ENCODE measurements at regions not wholly inside any gene's neighbourhood (a gene's known extent, or its start where the extent isn't known, plus 50 kb on each side); places are given as distances from the start of the nearest gene placed in this dataset.
"Not testable (repeated sequence)": the region's sequence is repeated elsewhere in the genome, so short reads cannot be mapped to it uniquely, and the experiment has no call there.

DNA sequence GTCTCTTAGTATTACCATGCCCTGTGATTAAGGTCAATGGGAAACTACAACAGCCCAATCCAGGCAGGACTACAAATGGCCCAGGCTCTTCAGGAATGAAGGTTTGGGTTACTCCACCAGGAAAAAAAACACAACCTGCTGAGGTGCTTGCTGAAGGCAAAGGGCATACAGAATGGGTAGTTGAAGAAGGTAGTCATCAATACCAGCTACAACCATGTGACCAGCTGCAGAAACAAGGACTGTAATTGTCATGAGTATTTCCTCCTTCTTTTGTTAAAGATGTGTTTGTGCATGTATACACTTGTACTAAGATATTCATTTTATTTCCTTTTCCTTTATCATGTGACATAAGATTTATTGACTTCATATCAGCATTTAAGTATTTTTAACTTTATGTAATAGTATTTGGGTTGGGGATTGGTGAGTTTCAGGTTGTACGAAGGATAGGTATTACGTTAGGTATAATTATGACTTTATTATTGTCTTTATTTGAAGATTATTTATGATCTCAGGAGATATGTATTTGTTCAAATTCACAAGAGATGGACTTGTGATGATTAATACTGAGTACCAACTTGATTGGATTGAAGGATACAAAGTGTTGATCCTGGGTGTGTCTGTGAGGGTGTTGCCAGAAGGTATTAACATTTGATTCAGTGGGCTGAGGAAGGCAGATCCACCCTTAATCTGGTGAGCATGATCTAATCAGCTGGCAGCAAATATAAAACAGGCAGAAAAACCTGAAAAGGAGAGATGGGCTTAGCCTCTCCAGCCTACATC is 256.0 kb upstream of the ATXN7L3B start:
- H3K4me3 ChIP-seq (ENCODE audit: control insufficient read depth in 1 of 2, extremely low read depth in 1 of 2, low read length in 1 of 2); POLR2A ChIA-PET; H3K36me3 Mint-ChIP-seq: not testable (repeated sequence)

DNA sequence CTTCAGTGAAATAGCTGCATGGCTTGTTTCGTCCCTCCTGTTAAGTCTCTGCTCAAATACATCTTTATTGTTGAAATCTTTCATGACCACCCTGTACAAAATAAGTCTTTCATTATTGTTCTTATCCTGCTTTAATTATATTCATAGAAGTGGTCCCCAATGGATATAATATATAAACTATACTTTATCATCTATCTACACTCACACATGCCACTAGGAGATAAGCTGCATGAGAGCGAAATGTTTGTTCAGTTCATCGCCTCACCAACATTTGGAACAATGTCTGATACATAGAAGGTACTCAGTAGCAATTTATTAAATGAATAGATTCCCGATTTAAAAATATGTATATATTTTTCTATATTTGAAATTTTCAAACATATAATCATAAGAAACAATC is 254.0 kb upstream of the ATXN7L3B start:
- H3K27me3 Mint-ChIP-seq: no peaks in the 10 kb centered on the region
- Histone ChIP-seq H3K9me3 (no peaks in the 10 kb centered on the region), H3K27ac (ENCODE audit: low read length) (no peak overlapping the region), H3K36me3 (ENCODE audit: control insufficient read depth in 2 of 2, extremely low read depth in 1 of 2, insufficient read depth in 1 of 2, low read length in 1 of 2) (no peaks in the 10 kb centered on the region), H3K4me3 (ENCODE audit: control insufficient read depth in 1 of 2, extremely low read depth in 1 of 2, low read length in 1 of 2) (no peak overlapping the region), H3K4me1 (ENCODE audit: control insufficient read depth in 1 of 2, extremely low read depth in 1 of 2, insufficient read depth in 2 of 2, low read length in 2 of 2) (no peaks in the 10 kb centered on the region), H3K27me3 (replicated peaks in 1 of 2; ENCODE audit: control insufficient read depth in 2 of 2, extremely low read depth in 1 of 2, insufficient read depth in 2 of 2, low read length in 1 of 2) (no peaks in the 10 kb centered on the region)
- ChIA-PET POLR2A (no interaction called here), CTCF (no interaction called here)
- H3K36me3 Mint-ChIP-seq: no peaks in the 10 kb centered on the region
- no peaks in the 10 kb centered on the region for H3K4me1 Mint-ChIP-seq
- H3K4me3 Mint-ChIP-seq: no peak overlapping the region
- no peak overlapping the region for H3K27ac Mint-ChIP-seq
- ATAC-seq (replicated peaks in 1 of 4): no peak
- no peaks in the 10 kb centered on the region for H3K9me3 Mint-ChIP-seq
- DNase-seq: no peak
- WGBS (ENCODE audit: insufficient coverage): no CpG with 5 or more reads among the region's 4 CpGs

More for the DNA sequence above, 256.0 kb upstream of the ATXN7L3B start:
- H3K27ac Mint-ChIP-seq; H3K27ac ChIP-seq (ENCODE audit: low read length); ATAC-seq (replicated peaks in 1 of 4); DNase-seq; H3K4me1 Mint-ChIP-seq; H3K9me3 ChIP-seq; H3K4me3 Mint-ChIP-seq; H3K27me3 ChIP-seq (replicated peaks in 1 of 2; ENCODE audit: control insufficient read depth in 2 of 2, extremely low read depth in 1 of 2, insufficient read depth in 2 of 2, low read length in 1 of 2); H3K36me3 ChIP-seq (ENCODE audit: control insufficient read depth in 2 of 2, extremely low read depth in 1 of 2, insufficient read depth in 1 of 2, low read length in 1 of 2); CTCF ChIA-PET; H3K9me3 Mint-ChIP-seq; H3K27me3 Mint-ChIP-seq; H3K4me1 ChIP-seq (ENCODE audit: control insufficient read depth in 1 of 2, extremely low read depth in 1 of 2, insufficient read depth in 2 of 2, low read length in 2 of 2): not testable (repeated sequence)
- WGBS (ENCODE audit: insufficient coverage): no CpG with 5 or more reads among the region's 2 CpGs

DNA sequence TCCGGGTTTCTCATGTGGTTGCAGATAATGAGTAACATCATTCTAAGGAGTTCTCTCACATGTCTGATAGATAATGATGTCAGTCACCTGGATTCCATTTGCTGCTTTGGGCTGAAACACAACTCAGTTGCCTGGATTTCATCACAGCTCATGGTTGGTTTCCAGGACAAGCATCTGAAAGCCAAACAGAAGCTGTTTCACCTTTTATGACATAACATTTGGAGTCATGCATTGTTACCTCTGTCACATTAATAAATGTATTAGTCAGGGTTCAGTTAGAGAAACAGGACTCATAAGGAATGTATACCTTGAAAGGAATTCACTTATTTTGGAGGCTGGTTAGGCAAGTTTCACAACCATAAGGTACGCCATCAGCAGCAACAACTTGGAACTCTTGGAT is 251.9 kb upstream of the ATXN7L3B start:
- H3K9me3 Mint-ChIP-seq: no peaks in the 10 kb centered on the region
- H3K4me3 Mint-ChIP-seq: no peak overlapping the region
- POLR2A ChIA-PET: no interaction called here

DNA sequence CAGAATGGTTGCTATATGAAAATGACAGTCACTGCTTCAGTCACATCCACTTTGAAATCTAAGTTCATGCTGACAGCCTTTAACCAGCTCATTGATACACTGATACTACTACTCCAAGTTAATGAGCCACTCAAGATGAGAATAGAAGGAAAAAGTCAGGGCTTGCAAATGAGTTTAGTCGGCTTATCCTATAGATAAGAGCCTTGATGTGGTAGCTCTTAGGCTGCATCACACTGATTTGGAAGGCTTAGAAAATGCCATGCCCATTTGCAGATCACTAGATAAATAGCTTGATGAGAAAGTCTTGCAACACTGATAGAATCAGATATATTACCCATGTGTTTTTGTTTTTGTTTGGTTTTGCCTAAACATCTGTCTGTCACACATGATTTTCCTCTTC is 251.4 kb upstream of the ATXN7L3B start:
- Mint-ChIP-seq H3K27me3 (no peaks in the 10 kb centered on the region), H3K36me3 (no peaks in the 10 kb centered on the region), H3K4me3 (no peak overlapping the region), H3K9me3 (no peaks in the 10 kb centered on the region), H3K4me1 (no peaks in the 10 kb centered on the region), H3K27ac (no peak overlapping the region)
- no peak for ATAC-seq (replicated peaks in 1 of 4)
- POLR2A ChIA-PET: no interaction called here
- Histone ChIP-seq H3K36me3 (ENCODE audit: control insufficient read depth in 2 of 2, extremely low read depth in 1 of 2, insufficient read depth in 1 of 2, low read length in 1 of 2) (no peaks in the 10 kb centered on the region), H3K27ac (ENCODE audit: low read length) (no peak overlapping the region), H3K9me3 (no peaks in the 10 kb centered on the region), H3K27me3 (replicated peaks in 1 of 2; ENCODE audit: control insufficient read depth in 2 of 2, extremely low read depth in 1 of 2, insufficient read depth in 2 of 2, low read length in 1 of 2) (no peaks in the 10 kb centered on the region), H3K4me1 (ENCODE audit: control insufficient read depth in 1 of 2, extremely low read depth in 1 of 2, insufficient read depth in 2 of 2, low read length in 2 of 2) (no peaks in the 10 kb centered on the region), H3K4me3 (ENCODE audit: control insufficient read depth in 1 of 2, extremely low read depth in 1 of 2, low read length in 1 of 2) (no peak overlapping the region)
- CTCF ChIA-PET: no interaction called here
- WGBS (ENCODE audit: insufficient coverage): 83% methylated on average over 1 of the region's 1 CpG
- DNase-seq: no peak

More for the DNA sequence above, 251.9 kb upstream of the ATXN7L3B start:
- ATAC-seq (replicated peaks in 1 of 4) (no peak), DNase-seq (no peak)
- H3K27me3 Mint-ChIP-seq: no peaks in the 10 kb centered on the region
- Histone ChIP-seq H3K27ac (ENCODE audit: low read length) (no peak overlapping the region), H3K4me1 (ENCODE audit: control insufficient read depth in 1 of 2, extremely low read depth in 1 of 2, insufficient read depth in 2 of 2, low read length in 2 of 2) (no peaks in the 10 kb centered on the region), H3K9me3 (no peaks in the 10 kb centered on the region), H3K27me3 (replicated peaks in 1 of 2; ENCODE audit: control insufficient read depth in 2 of 2, extremely low read depth in 1 of 2, insufficient read depth in 2 of 2, low read length in 1 of 2) (no peaks in the 10 kb centered on the region), H3K36me3 (ENCODE audit: control insufficient read depth in 2 of 2, extremely low read depth in 1 of 2, insufficient read depth in 1 of 2, low read length in 1 of 2) (no peaks in the 10 kb centered on the region), H3K4me3 (ENCODE audit: control insufficient read depth in 1 of 2, extremely low read depth in 1 of 2, low read length in 1 of 2) (no peak overlapping the region)
- CTCF ChIA-PET: no interaction called here
- WGBS (ENCODE audit: insufficient coverage): 100% methylated on average over 1 of the region's 2 CpGs
- H3K27ac Mint-ChIP-seq: no peak overlapping the region
- H3K36me3 Mint-ChIP-seq: no peaks in the 10 kb centered on the region
- no peaks in the 10 kb centered on the region for H3K4me1 Mint-ChIP-seq

DNA sequence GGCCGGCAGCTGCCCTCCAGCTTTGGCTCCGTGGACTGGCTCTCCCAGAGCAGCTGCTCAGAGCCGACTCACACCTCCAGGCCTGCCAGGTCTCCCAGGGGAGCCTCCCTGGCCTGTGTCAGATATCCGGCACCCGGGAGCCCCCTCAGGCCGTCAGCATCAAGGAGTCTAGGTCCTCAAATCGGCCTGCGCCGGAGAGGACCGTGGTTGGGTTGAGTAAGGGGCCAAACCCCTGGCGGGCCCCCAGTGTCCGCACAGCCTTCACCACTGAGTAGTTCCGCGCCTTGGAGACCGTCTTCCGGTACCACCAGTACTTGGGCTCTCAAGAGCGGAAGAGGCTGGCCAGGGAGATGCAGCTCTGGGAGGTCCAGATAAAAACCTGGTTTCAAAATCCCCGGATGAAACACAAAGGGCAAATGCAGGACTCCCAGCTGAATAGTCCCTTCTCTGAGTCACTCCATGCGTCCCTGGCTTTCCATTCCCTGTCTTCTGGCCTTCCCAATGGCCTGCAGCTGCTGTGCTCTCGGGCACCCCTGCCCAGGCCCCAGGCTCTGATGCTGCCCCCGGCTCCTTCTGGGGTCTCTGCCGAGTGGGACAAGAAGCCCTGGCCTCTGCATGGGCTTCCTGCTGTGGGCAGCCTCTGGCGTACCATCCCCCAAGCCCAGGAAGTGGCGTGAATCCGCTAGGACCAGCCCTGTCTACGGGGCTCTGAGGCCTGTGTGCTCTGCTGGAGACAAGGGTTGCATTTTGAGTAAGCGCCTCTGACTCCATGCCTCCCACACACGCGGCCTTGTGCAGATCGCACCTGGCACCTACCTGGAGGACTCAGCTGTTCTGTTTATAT is 245.1 kb upstream of the ATXN7L3B start:
- Histone ChIP-seq H3K4me3 (ENCODE audit: control insufficient read depth in 1 of 2, extremely low read depth in 1 of 2, low read length in 1 of 2) (no peak overlapping the region), H3K4me1 (ENCODE audit: control insufficient read depth in 1 of 2, extremely low read depth in 1 of 2, insufficient read depth in 2 of 2, low read length in 2 of 2) (no peaks in the 10 kb centered on the region), H3K27me3 (replicated peaks in 1 of 2; ENCODE audit: control insufficient read depth in 2 of 2, extremely low read depth in 1 of 2, insufficient read depth in 2 of 2, low read length in 1 of 2) (no peaks in the 10 kb centered on the region), H3K36me3 (ENCODE audit: control insufficient read depth in 2 of 2, extremely low read depth in 1 of 2, insufficient read depth in 1 of 2, low read length in 1 of 2) (no peaks in the 10 kb centered on the region), H3K9me3 (no peaks in the 10 kb centered on the region), H3K27ac (ENCODE audit: low read length) (no peak overlapping the region)
- DNase-seq (no peak), ATAC-seq (replicated peaks in 1 of 4) (no peak)
- POLR2A ChIA-PET: no interaction called here
- H3K27ac Mint-ChIP-seq: no peak overlapping the region
- H3K9me3 Mint-ChIP-seq: peaks cover 0 to 3% (median 0%) of the 10 kb centered on the region in 3 donors
- H3K4me1 Mint-ChIP-seq: no peaks in the 10 kb centered on the region
- WGBS (ENCODE audit: insufficient coverage): 82% methylated on average over 25 of the region's 30 CpGs
- CTCF ChIA-PET: no interaction called here
- H3K36me3 Mint-ChIP-seq: no peaks in the 10 kb centered on the region
- H3K27me3 Mint-ChIP-seq: no peaks in the 10 kb centered on the region
- H3K4me3 Mint-ChIP-seq: no peak overlapping the region

DNA sequence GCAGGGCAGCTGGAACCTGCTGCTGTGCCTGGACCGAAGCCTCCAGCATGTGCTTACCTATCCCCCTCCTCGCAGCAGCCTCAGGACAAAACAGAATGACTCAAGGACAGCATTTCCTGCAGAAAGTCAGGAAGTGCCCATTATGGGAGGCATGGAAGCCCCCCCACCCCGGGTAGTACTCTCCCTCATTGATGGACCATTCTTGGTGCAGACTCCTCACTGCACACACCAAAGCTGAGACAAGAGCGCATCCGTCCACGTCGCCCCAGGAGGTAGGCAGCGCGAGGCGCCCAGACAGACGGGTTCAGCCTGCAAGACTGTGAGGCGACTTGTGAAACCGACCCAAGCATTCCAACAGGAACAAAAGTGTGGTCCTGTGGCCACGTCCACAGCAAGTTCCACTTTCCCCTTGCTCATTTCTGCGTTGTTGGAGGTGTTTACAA is 243.9 kb upstream of the ATXN7L3B start:
- POLR2A ChIA-PET: no interaction called here
- ATAC-seq (replicated peaks in 1 of 4) (no peak), DNase-seq (no peak)
- Histone ChIP-seq H3K9me3 (no peaks in the 10 kb centered on the region), H3K4me3 (ENCODE audit: control insufficient read depth in 1 of 2, extremely low read depth in 1 of 2, low read length in 1 of 2) (no peak overlapping the region), H3K36me3 (ENCODE audit: control insufficient read depth in 2 of 2, extremely low read depth in 1 of 2, insufficient read depth in 1 of 2, low read length in 1 of 2) (no peaks in the 10 kb centered on the region), H3K4me1 (ENCODE audit: control insufficient read depth in 1 of 2, extremely low read depth in 1 of 2, insufficient read depth in 2 of 2, low read length in 2 of 2) (no peaks in the 10 kb centered on the region), H3K27me3 (replicated peaks in 1 of 2; ENCODE audit: control insufficient read depth in 2 of 2, extremely low read depth in 1 of 2, insufficient read depth in 2 of 2, low read length in 1 of 2) (no peaks in the 10 kb centered on the region), H3K27ac (ENCODE audit: low read length) (no peak overlapping the region)
- no peak overlapping the region for H3K4me3 Mint-ChIP-seq
- peaks cover 0 to 3% (median 0%) of the 10 kb centered on the region in 3 donors for H3K9me3 Mint-ChIP-seq
- 88% methylated on average over 13 of the region's 15 CpGs for WGBS (ENCODE audit: insufficient coverage)
- H3K27ac Mint-ChIP-seq: no peak overlapping the region
- H3K4me1 Mint-ChIP-seq: no peaks in the 10 kb centered on the region
- CTCF ChIA-PET: no interaction called here
- no peaks in the 10 kb centered on the region for H3K27me3 Mint-ChIP-seq
- H3K36me3 Mint-ChIP-seq: no peaks in the 10 kb centered on the region

Data from T-cell (primary cell).